OCI-LY3 (cell line): ENCODE measurements at regions not wholly inside any gene's neighbourhood (a gene's known extent, or its start where the extent isn't known, plus 50 kb on each side); places are given as distances from the start of the nearest gene placed in this dataset.

Experiments
- H2AFZ ChIP-seq: fragments of 200-600, 300-600 bp; shearing (Covaris generic); 2 replicates; pipeline ENCODE4 v1.6.0; 2014; ENCODE audit warnings: antibody characterized with exemption, low read depth, low read length
- H3K27ac ChIP-seq: fragments of 200-600, 300-600 bp; sonication (generic); 2 replicates; pipeline ENCODE4 v1.5.1; 2014; ENCODE audit warnings: mild to moderate bottlenecking, low read length, moderate library complexity, mixed read lengths
- H3K27me3 ChIP-seq: fragments of 200-600, 300-600 bp; sonication (generic); 2 replicates; pipeline ENCODE4 v1.6.1; 2014; ENCODE audit warnings: low read depth, low read length, mixed read lengths
- H3K36me3 ChIP-seq: fragments of 200-600, 300-600 bp; sonication (generic); replicated peaks from 2 replicates; pipeline ENCODE3; 2014; ENCODE audit warnings: low read depth, low read length, mixed read lengths
- H3K4me1 ChIP-seq: fragments of 300-600, 200-600 bp; sonication (generic); 2 replicates; pipeline ENCODE4 v1.6.1; 2014; ENCODE audit warnings: low read length, mixed read lengths
- H3K4me2 ChIP-seq: fragments of 200-600, 300-600 bp; sonication (generic); 2 replicates; pipeline ENCODE4 v1.6.1; 2014; ENCODE audit warnings: low read length, mixed read lengths
- H3K4me3 ChIP-seq: fragments of 300-600, 200-600 bp; sonication (generic); 2 replicates; pipeline ENCODE4 v1.5.1; 2014; ENCODE audit warnings: antibody characterized with exemption, mild to moderate bottlenecking, low read length, moderate library complexity
- H3K79me2 ChIP-seq: fragments of 300-600, 200-600 bp; shearing (Covaris generic); 2 replicates; pipeline ENCODE4 v1.6.1; 2014; ENCODE audit warnings: mild to moderate bottlenecking, low read length, mixed read lengths
- H3K9ac ChIP-seq: fragments of 300-600, 200-600 bp; shearing (Covaris generic); 2 replicates; pipeline ENCODE4 v1.6.0; 2014; ENCODE audit warnings: mild to moderate bottlenecking, low read length, moderate library complexity
- H3K9me3 ChIP-seq: fragments of 200-600, 300-600 bp; shearing (Covaris generic); 2 replicates; pipeline ENCODE4 v1.6.1; 2014; ENCODE audit warnings: low read length, mixed read lengths; ENCODE audit not compliant: insufficient read depth
- H4K20me1 ChIP-seq: fragments of 200-600, 300-600 bp; sonication (generic); 2 replicates; pipeline ENCODE4 v1.6.1; 2016; ENCODE audit warnings: low read length, mixed read lengths; ENCODE audit not compliant: insufficient read depth
- EZH2phosphoT487 ChIP-seq: fragments of 200-600 bp; shearing (Covaris generic); IDR thresholded peaks from 2 replicates; pipeline ENCODE4 v1.6.1; 2018; ENCODE audit warnings: antibody characterized with exemption, mixed run types, low read depth
- TF ChIP-seq, protein P1 (sequence below): fragments of 200-600, 300-600 bp; sonication (generic); IDR thresholded peaks from 2 replicates; pipeline ENCODE4 v1.5.1; 2014; ENCODE audit warnings: antibody characterized with exemption, low read length, low read depth

DNA sequence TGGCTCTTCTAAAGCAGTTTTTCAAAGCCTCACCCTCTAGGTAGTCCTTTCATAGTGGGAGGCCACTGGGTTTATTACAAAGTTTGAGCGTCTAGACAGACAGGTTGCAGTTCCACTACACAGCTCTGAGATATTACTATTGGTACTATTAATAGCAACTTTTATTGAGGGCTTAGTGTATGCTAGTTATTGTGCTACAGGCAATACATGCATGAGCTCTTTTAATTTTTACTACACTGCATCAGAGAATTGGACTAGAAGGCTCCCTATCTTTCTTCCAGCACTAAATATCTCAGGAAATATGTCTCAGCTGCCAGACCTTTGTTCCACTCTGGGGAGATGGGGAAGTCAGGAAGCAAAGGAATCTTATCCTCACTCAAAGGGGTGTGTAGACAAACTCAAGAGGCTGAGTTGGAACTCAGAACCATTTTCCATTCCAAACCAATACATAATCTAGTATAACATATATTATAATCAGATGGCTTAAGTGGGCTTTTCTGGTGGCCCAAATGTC, 161.8 kb upstream of the SLC38A2 start:
- Histone ChIP-seq H3K27me3 (no peaks in the 10 kb centered on the region), H3K9me3 (no peaks in the 10 kb centered on the region), H2AFZ (no peak overlapping the region), H3K4me2 (no peak overlapping the region), H3K4me1 (peaks cover 36% of the 10 kb centered on the region), H4K20me1 (no peaks in the 10 kb centered on the region), H3K79me2 (no peaks in the 10 kb centered on the region), H3K27ac (no peak overlapping the region), H3K9ac (no peak overlapping the region), H3K36me3 (peaks cover 7% of the 10 kb centered on the region), H3K4me3 (no peak overlapping the region)
- TF ChIP-seq, protein P1, sequence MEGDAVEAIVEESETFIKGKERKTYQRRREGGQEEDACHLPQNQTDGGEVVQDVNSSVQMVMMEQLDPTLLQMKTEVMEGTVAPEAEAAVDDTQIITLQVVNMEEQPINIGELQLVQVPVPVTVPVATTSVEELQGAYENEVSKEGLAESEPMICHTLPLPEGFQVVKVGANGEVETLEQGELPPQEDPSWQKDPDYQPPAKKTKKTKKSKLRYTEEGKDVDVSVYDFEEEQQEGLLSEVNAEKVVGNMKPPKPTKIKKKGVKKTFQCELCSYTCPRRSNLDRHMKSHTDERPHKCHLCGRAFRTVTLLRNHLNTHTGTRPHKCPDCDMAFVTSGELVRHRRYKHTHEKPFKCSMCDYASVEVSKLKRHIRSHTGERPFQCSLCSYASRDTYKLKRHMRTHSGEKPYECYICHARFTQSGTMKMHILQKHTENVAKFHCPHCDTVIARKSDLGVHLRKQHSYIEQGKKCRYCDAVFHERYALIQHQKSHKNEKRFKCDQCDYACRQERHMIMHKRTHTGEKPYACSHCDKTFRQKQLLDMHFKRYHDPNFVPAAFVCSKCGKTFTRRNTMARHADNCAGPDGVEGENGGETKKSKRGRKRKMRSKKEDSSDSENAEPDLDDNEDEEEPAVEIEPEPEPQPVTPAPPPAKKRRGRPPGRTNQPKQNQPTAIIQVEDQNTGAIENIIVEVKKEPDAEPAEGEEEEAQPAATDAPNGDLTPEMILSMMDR, result no peak
- TF ChIP-seq EZH2phosphoT487, result no peak

DNA sequence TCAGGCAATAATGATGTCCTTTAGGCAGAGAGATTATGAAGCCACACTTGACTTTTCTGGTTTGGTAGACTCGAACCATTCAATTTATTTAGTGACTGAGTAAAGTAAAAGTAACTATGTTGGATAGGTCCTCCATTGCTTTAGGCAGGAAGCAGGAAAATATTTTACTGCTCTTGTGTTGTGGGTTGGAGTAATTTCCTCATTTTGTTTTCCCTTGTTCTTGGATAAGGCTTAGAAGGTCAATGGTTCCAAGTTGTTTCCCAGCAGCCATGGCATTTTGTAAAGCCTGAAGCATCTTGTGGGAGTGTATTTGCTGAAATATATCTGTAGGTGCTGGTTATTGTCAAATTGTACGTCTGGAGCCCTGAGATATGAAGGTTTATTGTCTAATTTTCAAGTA, 161.2 kb upstream of the SLC38A2 start:
- TF ChIP-seq, protein P1, result no peak
- no peak for TF ChIP-seq EZH2phosphoT487
- no peak overlapping the region for H3K4me2 ChIP-seq
- peaks cover 7% of the 10 kb centered on the region for H3K36me3 ChIP-seq
- H3K9me3 ChIP-seq, result no peaks in the 10 kb centered on the region
- H2AFZ ChIP-seq, result no peak overlapping the region
- no peaks in the 10 kb centered on the region for H4K20me1 ChIP-seq
- no peak overlapping the region for H3K9ac ChIP-seq
- peaks cover 36% of the 10 kb centered on the region for H3K4me1 ChIP-seq
- no peak overlapping the region for H3K4me3 ChIP-seq
- no peak overlapping the region for H3K27ac ChIP-seq
- H3K27me3 ChIP-seq, result no peaks in the 10 kb centered on the region
- no peaks in the 10 kb centered on the region for H3K79me2 ChIP-seq

DNA sequence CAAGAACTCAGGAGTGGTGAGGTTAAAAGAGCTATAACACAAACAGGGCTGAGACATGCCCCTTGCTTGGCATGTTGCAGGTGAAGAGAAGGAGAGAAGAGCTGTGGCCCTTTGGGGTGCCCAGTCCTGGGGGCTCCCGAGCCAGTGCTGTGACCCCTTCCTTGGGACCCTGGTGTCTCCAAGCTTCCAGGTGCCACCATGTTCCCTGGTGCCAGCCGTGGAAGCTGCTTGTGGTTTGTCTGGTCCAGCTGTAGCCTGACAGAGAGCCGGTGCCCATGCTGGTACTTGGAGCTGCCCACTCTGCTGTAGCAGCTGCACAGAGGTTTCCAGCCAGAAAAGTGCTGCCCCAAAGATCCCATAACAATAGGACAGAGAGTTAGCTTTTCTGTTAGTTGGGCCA, 159.2 kb upstream of the SLC38A2 start:
- Histone ChIP-seq H3K27me3 (no peaks in the 10 kb centered on the region), H3K27ac (no peak overlapping the region), H3K9ac (no peak overlapping the region), H3K4me2 (no peak overlapping the region), H3K4me1 (peaks cover 29% of the 10 kb centered on the region), H4K20me1 (no peaks in the 10 kb centered on the region), H3K4me3 (no peak overlapping the region), H3K9me3 (no peaks in the 10 kb centered on the region), H3K79me2 (no peaks in the 10 kb centered on the region), H2AFZ (no peak overlapping the region), H3K36me3 (peaks cover 9% of the 10 kb centered on the region)
- TF ChIP-seq, protein P1, result no peak
- no peak for TF ChIP-seq EZH2phosphoT487

DNA sequence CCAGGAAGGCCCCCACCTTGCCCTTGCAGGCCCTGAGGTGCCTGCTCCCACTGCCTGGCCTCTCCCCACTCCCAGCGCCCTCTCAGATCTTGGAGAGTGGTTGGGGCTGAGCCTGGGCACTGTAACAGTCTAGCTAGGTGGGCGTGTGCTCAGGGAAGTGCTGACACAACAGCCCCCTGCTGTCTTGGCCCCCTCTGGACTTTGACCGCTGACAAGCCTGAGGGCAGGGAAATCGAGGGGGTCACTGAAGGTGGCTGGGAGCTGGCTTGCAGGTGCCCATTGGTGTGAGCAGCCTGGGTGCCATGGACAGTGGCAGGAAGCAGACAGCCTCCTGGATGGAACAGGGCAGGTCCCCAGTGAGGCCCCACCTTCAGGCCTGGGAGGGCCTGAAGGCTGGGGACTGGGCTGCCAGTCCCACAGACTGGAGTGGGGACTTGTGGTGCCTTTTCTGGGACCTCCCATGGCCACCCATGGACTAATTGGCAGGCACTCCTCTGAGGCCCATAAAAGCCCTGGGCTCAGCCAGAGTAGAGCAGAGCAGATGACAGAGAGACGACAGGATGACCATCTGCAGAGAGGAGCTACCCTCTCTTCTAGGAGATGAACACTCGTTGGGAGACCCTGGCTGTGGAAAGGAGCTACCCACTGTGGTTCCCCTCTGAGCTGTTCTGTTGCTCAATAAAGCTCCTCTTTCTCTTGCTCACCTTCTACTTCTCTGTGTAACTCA, 158.6 kb upstream of the SLC38A2 start:
- TF ChIP-seq, protein P1, result no peak
- TF ChIP-seq EZH2phosphoT487, result no peak
- Histone ChIP-seq H3K4me2 (no peak overlapping the region), H3K4me1 (peaks cover 25% of the 10 kb centered on the region)

More for the DNA sequence above, 158.6 kb upstream of the SLC38A2 start:
- no peak overlapping the region for H3K4me3 ChIP-seq
- H3K27me3 ChIP-seq, result no peaks in the 10 kb centered on the region
- H3K79me2 ChIP-seq, result no peaks in the 10 kb centered on the region
- H3K36me3 ChIP-seq, result peaks cover 12% of the 10 kb centered on the region
- H2AFZ ChIP-seq, result no peak overlapping the region
- no peaks in the 10 kb centered on the region for H3K9me3 ChIP-seq
- no peaks in the 10 kb centered on the region for H4K20me1 ChIP-seq
- no peak overlapping the region for H3K27ac ChIP-seq
- H3K9ac ChIP-seq, result no peak overlapping the region
